HL-60 (cell line): ENCODE measurements at regions not wholly inside any gene's neighbourhood (a gene's known extent, or its start where the extent isn't known, plus 50 kb on each side); places are given as distances from the start of the nearest gene placed in this dataset.

ENCODE experiments used
- DNase-seq, 2 experiments: peaks; one replicate each; pipeline ENCODE4 v3.0.0-alpha.2; 2010 to 2020; ENCODE audit warnings: low read depth in 1 of 2, low spot score in 1 of 2
- H3K27ac ChIP-seq: fragments of 250-450 bp; sonication (Bioruptor Pico); replicated peaks from 2 replicates; pipeline ENCODE4 v1.5.1; 2020; ENCODE audit warnings: mild to moderate bottlenecking, moderate library complexity
- H3K27me3 ChIP-seq: fragments of 250-450 bp; sonication (Bioruptor Pico); 2 replicates; pipeline ENCODE4 v1.5.1; 2021; ENCODE audit warnings: mild to moderate bottlenecking, moderate library complexity; ENCODE audit not compliant: insufficient read depth, poor library complexity, severe bottlenecking
- H3K4me3 ChIP-seq: replicated peaks from 2 replicates; pipeline ENCODE4 v1.5.1; 2011; ENCODE audit warnings: mild to moderate bottlenecking, control low read depth, low read length; ENCODE audit not compliant: insufficient read depth
- CTCF ChIP-seq: IDR thresholded peaks from one replicate; pipeline ENCODE4 v1.5.1; 2011; ENCODE audit warnings: low read length, control low read depth, inconsistent platforms; ENCODE audit not compliant: insufficient read depth
- GABPA ChIP-seq: IDR thresholded peaks from 2 replicates; pipeline ENCODE4 v1.6.1; 2012; ENCODE audit warnings: low read depth
- POLR2AphosphoS5 ChIP-seq: IDR thresholded peaks from 2 replicates; pipeline ENCODE4 v1.6.1; 2012; ENCODE audit warnings: low read depth
- REST ChIP-seq: IDR thresholded peaks from 2 replicates; pipeline ENCODE4 v1.6.1; 2012; ENCODE audit warnings: low read depth; ENCODE audit not compliant: insufficient replicate concordance
- SPI1 ChIP-seq: IDR thresholded peaks from 2 replicates; pipeline ENCODE4 v1.6.1; 2012; ENCODE audit warnings: low read depth, mild to moderate bottlenecking, borderline replicate concordance

GRCh38 chr2:6052649-6053048 is 360.5 kb downstream of the SOX11 start:
- Histone ChIP-seq H3K27ac (no peak overlapping the region), H3K4me3 (no peak overlapping the region), H3K27me3 (no peaks in the 10 kb centered on the region)
- TF ChIP-seq CTCF, result no peak
- no peak for TF ChIP-seq REST
- no peak for TF ChIP-seq POLR2AphosphoS5
- TF ChIP-seq SPI1, result no peak
- no peak for TF ChIP-seq GABPA
- DNase-seq, result no peak

GRCh38 chr2:6053743-6054142 is 361.6 kb downstream of the SOX11 start:
- H3K27ac ChIP-seq, result no peak overlapping the region
- no peak for DNase-seq
- no peaks in the 10 kb centered on the region for H3K27me3 ChIP-seq
- no peak for TF ChIP-seq REST
- H3K4me3 ChIP-seq, result no peak overlapping the region

GRCh38 chr2:6054161-6054671 is 362.0 kb downstream of the SOX11 start:
- no peak overlapping the region for H3K27ac ChIP-seq
- no peak overlapping the region for H3K4me3 ChIP-seq
- no peak for DNase-seq
- H3K27me3 ChIP-seq, result no peaks in the 10 kb centered on the region
- TF ChIP-seq REST, result no peak
- TF ChIP-seq SPI1, result no peak

- DNase-seq, result no peak
- Histone ChIP-seq H3K27me3 (no peaks in the 10 kb centered on the region), H3K27ac (no peak overlapping the region), H3K4me3 (no peak overlapping the region)
- TF ChIP-seq SPI1 (no peak), POLR2AphosphoS5 (no peak), CTCF (no peak), REST (no peak), GABPA (no peak)
Measured at GRCh38 chr2:6060992-6061663, 368.9 kb downstream of the SOX11 start.
